Stimulated activated effector memory CD8-positive, alpha-beta T cell treated with anti-CD3 and anti-CD28 coated beads, Interleukin-12 subunit alpha, Interleukin-12 subunit beta, amount 100 ng/mL, for 72 hours (primary cell): ENCODE measurements at regions not wholly inside any gene's neighbourhood (a gene's known extent, or its start where the extent isn't known, plus 50 kb on each side); places are given as distances from the start of the nearest gene placed in this dataset.

Experiments
- ATAC-seq: fragments of 150-1000 bp; cut with Tn5 transposase; 2 replicates; pipeline ENCODE4 v1.10.0; 2021
- DNase-seq, 2 donors: peaks; one replicate each; pipeline ENCODE4 v3.0.0; 2021 to 2022; ENCODE audit warnings: low spot score in 2 of 2
- H3K27ac Mint-ChIP-seq: one replicate; pipeline ENCODE4 v1.8.0; 2022; ENCODE audit warnings: mild to moderate bottlenecking, mixed read lengths
- H3K36me3 Mint-ChIP-seq: one replicate; pipeline ENCODE4 v1.8.0; 2022; ENCODE audit warnings: mild to moderate bottlenecking, mixed read lengths
- H3K4me1 Mint-ChIP-seq: one replicate; pipeline ENCODE4 v1.8.0; 2022; ENCODE audit warnings: mixed read lengths
- H3K4me3 Mint-ChIP-seq: one replicate; pipeline ENCODE4 v1.8.0; 2022; ENCODE audit warnings: mild to moderate bottlenecking, mixed read lengths
- H3K9me3 Mint-ChIP-seq: one replicate; pipeline ENCODE4 v1.8.0; 2022; ENCODE audit warnings: mixed read lengths

DNA sequence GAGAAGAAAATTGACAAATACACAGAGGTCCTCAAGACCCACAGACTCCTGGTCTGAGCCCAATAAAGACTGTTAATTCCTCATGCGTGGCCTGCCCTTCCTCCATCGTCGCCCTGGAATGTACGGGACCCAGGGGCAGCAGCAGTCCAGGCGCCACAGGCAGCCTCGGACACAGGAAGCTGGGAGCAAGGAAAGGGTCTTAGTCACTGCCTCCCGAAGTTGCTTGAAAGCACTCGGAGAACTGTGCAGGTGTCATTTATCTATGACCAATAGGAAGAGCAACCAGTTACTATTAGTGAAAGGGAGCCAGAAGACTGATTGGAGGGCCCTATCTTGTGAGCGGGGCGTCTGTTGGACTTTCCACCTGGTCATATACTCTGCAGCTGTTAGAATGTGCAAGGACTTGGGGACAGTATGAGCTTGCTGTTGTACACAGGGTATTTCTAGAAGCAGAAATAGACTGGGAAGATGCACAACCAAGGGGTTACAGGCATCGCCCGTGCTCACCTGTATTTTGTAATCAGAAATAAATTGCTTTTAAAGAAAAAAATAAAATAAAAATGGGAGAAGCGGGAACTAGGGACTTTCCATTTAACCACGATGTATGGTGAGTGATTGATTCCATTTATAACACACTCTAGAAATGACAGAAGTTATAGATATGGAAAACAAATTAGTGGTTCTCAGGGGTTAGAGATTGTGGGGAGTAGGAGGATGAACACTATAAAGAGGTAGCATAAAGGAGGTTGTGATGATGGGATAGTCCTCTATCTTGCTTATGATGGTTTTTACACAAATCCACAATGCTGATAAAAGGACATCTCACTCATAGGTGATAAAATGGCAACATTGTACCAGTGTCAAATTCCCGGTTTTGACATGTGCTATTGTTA is 244.7 kb downstream of the MRPL39 start:
- no peaks in the 10 kb centered on the region for H3K9me3 Mint-ChIP-seq
- DNase-seq (no peak), ATAC-seq (peak; percentile 68)
- H3K27ac Mint-ChIP-seq, result no peak overlapping the region
- no peaks in the 10 kb centered on the region for H3K4me1 Mint-ChIP-seq
- no peaks in the 10 kb centered on the region for H3K36me3 Mint-ChIP-seq
- H3K4me3 Mint-ChIP-seq, result no peak overlapping the region

- no peaks in the 10 kb centered on the region for H3K36me3 Mint-ChIP-seq
- H3K4me3 Mint-ChIP-seq, result no peak overlapping the region
- no peak overlapping the region for H3K27ac Mint-ChIP-seq
- no peaks in the 10 kb centered on the region for H3K9me3 Mint-ChIP-seq
- DNase-seq (no peak), ATAC-seq (no peak)
- H3K4me1 Mint-ChIP-seq, result no peaks in the 10 kb centered on the region
Observed at GRCh38 chr21:25361765-25362164, 245.5 kb downstream of the MRPL39 start.

GRCh38 chr21:25361097-25361496 is 246.2 kb downstream of the MRPL39 start:
- Mint-ChIP-seq H3K9me3 (no peaks in the 10 kb centered on the region), H3K4me3 (no peak overlapping the region), H3K27ac (no peak overlapping the region), H3K36me3 (no peaks in the 10 kb centered on the region), H3K4me1 (no peaks in the 10 kb centered on the region)
- no peak for ATAC-seq
- no peak for DNase-seq

DNA sequence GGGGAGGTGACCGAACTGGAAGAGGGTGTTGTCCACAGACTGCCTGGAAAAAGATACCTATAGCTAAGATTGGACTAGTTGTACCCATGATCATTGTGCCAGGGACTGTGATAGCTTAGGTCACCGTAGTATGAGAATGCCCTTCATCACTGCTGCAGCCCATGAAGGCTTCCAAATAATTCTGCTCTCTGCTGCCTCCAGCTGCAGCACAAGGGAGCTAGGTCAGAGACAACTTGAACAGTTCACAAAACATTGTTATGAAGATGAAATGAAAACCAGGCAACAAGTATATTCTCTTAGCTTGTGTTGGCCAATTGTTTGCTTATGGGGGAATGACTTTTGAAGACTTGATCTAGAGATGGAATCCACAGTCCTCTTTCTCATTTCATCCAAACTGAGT is 246.7 kb downstream of the MRPL39 start:
- H3K27ac Mint-ChIP-seq, result no peak overlapping the region
- H3K4me3 Mint-ChIP-seq, result no peak overlapping the region
- H3K4me1 Mint-ChIP-seq, result no peaks in the 10 kb centered on the region
- H3K36me3 Mint-ChIP-seq, result no peaks in the 10 kb centered on the region
- ATAC-seq (peak; percentile 59), DNase-seq (no peak)
- H3K9me3 Mint-ChIP-seq, result no peaks in the 10 kb centered on the region

- Mint-ChIP-seq H3K9me3 (no peaks in the 10 kb centered on the region), H3K36me3 (no peaks in the 10 kb centered on the region), H3K27ac (no peak overlapping the region), H3K4me1 (no peaks in the 10 kb centered on the region), H3K4me3 (no peak overlapping the region)
- DNase-seq (no peak), ATAC-seq (no peak)
Observed at GRCh38 chr21:25359724-25360123, 247.6 kb downstream of the MRPL39 start.

- no peaks in the 10 kb centered on the region for H3K4me1 Mint-ChIP-seq
- ATAC-seq, result peak; percentile 58
- H3K27ac Mint-ChIP-seq, result no peak overlapping the region
- no peaks in the 10 kb centered on the region for H3K36me3 Mint-ChIP-seq
- peaks cover 3% of the 10 kb centered on the region for H3K9me3 Mint-ChIP-seq
- H3K4me3 Mint-ChIP-seq, result no peak overlapping the region
- DNase-seq, result peak in 1 of 2 donors; percentile 62
Observed at GRCh38 chr21:25350056-25350455, 257.2 kb downstream of the MRPL39 start.

DNA sequence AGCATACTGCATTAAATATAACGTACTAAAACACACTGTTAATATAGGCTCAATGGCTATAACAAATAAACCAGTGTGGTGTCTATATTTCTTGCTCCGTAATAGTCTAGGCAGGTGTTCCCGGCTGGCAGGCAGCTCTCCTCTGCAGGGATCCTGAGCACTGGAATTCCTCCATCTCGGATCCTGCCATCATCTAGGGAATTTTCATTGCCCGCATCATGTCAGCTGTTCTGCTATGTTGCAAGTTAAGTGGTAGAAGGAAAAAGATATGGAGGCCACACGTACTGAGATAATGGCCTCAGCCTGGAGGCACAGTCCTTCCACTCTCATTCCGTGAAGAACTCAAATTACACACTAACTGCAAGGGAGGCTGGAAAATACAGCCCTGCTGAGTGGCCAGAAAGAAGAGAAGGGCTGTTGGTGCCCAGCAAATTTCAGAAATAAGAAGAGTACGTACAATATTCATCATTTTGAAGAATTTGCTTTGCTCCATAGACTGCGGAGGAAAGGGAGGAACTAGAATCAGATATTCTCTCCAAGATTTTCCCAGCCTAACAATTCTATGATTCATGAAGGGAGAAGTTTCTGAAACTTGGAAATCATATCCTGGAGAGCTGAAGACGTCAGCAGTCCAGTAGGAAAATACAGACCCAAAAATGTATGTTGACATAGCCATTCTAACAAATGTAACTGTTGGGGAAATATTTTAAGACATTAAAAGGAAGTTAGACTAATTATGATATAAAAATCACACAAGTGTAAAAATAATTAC is 263.3 kb downstream of the MRPL39 start:
- peaks cover 3% of the 10 kb centered on the region for H3K9me3 Mint-ChIP-seq
- no peaks in the 10 kb centered on the region for H3K4me1 Mint-ChIP-seq
- DNase-seq (no peak), ATAC-seq (no peak)
- H3K36me3 Mint-ChIP-seq, result no peaks in the 10 kb centered on the region
- no peak overlapping the region for H3K4me3 Mint-ChIP-seq
- no peak overlapping the region for H3K27ac Mint-ChIP-seq

DNA sequence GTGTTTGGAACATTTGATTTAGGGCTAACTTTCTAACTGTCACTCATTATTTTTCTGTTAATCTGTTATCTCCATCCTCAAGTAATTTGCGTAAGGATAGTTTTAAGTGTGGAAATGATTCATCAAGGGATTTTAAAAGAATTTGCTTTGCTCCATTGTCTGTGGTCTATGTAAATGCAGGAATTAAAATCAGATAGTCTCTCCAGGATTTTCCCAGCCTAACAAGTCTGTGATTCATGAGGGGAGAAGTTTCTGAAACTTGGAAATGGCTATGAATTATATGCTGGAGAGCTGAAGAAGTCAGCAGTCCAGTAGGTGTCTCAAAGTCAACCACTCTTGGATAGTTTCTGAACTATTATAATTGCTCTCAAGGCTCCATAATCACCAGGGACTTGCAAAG is 264.5 kb downstream of the MRPL39 start:
- DNase-seq (no peak), ATAC-seq (no peak)
- H3K36me3 Mint-ChIP-seq, result no peaks in the 10 kb centered on the region
- H3K9me3 Mint-ChIP-seq, result no peaks in the 10 kb centered on the region
- no peaks in the 10 kb centered on the region for H3K4me1 Mint-ChIP-seq
- H3K27ac Mint-ChIP-seq, result no peak overlapping the region
- no peak overlapping the region for H3K4me3 Mint-ChIP-seq

- no peaks in the 10 kb centered on the region for H3K36me3 Mint-ChIP-seq
- H3K4me1 Mint-ChIP-seq, result no peaks in the 10 kb centered on the region
- no peak overlapping the region for H3K27ac Mint-ChIP-seq
- DNase-seq (no peak), ATAC-seq (no peak)
- no peak overlapping the region for H3K4me3 Mint-ChIP-seq
- H3K9me3 Mint-ChIP-seq, result no peaks in the 10 kb centered on the region
Observed at GRCh38 chr21:25341981-25342380, 265.3 kb downstream of the MRPL39 start.

DNA sequence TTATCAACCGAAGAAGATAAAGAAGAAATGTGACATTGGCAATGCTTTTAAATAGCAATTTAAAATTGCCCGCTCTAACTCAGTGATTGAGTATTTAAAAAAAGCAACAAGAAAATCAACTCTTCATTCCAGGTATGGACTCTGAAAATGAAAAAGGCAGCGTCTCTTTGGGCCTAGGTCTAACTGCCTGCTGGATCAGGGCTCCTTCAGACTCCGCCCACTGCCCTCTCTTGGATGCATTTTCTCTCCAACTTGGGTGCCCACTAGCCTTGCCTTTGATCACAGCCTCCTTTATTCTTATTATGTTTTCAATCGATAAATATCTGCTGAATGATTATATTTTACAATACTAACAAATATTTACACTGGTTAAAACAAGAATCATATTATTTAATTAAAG is 268.9 kb downstream of the MRPL39 start:
- DNase-seq, result no peak
- Mint-ChIP-seq H3K9me3 (peaks cover 2% of the 10 kb centered on the region), H3K27ac (no peak overlapping the region), H3K36me3 (no peaks in the 10 kb centered on the region), H3K4me1 (no peaks in the 10 kb centered on the region), H3K4me3 (no peak overlapping the region)
- ATAC-seq, result no peak

DNA sequence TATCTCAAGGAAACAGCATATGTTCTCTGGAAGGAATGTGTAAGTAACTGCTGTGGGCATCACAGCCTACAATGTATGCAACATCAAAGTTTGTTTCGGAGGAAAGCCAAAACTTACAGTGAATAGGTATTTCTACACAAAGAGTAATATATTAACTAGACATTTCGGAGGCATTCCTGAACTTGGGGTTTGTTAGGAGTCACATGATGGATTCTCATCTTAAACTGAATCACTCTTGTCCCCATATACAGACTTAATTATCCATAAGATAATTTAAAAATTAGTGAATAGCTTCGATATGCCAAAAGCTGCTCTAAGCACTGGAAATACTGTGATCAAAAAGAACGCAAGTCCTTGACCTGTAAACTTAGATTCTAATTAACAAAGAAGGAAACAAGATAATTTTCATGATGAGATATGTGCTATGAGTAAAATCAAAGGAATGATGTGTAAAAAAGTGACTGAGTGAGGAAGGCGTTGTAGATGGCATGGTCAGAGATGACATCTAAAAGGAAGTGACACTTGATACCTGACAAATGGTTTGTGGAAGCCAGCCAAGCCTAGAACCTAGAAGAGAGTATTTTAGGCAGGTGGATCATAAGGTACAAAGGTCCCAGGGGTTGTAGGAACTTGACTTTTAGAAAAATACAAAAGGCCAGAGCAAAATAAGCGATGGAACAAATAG is 273.1 kb downstream of the MRPL39 start:
- no peak for DNase-seq
- Mint-ChIP-seq H3K4me1 (no peaks in the 10 kb centered on the region), H3K9me3 (peaks cover 2% of the 10 kb centered on the region), H3K27ac (no peak overlapping the region), H3K4me3 (no peak overlapping the region), H3K36me3 (no peaks in the 10 kb centered on the region)
- peak; percentile 16 for ATAC-seq

- no peak for ATAC-seq
- H3K4me3 Mint-ChIP-seq, result no peak overlapping the region
- H3K9me3 Mint-ChIP-seq, result peaks cover 2% of the 10 kb centered on the region
- no peak for DNase-seq
- H3K4me1 Mint-ChIP-seq, result no peaks in the 10 kb centered on the region
- H3K36me3 Mint-ChIP-seq, result no peaks in the 10 kb centered on the region
- H3K27ac Mint-ChIP-seq, result no peak overlapping the region
Observed at GRCh38 chr21:25331286-25331685, 276.0 kb downstream of the MRPL39 start.

DNA sequence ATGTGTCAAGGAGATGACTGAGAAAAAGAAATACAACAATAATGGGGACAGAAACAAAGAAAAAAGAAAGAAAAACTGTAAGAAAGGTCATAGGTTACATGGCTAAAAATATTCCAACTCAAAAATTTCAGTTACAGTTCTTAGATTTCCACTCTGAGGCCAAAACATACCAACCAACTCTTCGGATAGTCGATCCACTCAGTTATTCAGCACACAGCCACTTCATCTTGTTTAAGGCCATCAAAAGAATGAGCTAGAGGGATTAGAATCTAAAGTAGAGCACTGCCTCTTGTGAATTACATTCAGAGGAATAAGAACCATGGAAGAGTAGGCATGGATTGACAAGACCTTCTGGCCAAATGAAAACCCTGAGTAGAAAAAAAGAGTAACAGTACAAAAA is 277.0 kb downstream of the MRPL39 start:
- Mint-ChIP-seq H3K9me3 (peaks cover 2% of the 10 kb centered on the region), H3K27ac (no peak overlapping the region), H3K4me3 (no peak overlapping the region), H3K36me3 (no peaks in the 10 kb centered on the region), H3K4me1 (no peaks in the 10 kb centered on the region)
- DNase-seq (no peak), ATAC-seq (no peak)

DNA sequence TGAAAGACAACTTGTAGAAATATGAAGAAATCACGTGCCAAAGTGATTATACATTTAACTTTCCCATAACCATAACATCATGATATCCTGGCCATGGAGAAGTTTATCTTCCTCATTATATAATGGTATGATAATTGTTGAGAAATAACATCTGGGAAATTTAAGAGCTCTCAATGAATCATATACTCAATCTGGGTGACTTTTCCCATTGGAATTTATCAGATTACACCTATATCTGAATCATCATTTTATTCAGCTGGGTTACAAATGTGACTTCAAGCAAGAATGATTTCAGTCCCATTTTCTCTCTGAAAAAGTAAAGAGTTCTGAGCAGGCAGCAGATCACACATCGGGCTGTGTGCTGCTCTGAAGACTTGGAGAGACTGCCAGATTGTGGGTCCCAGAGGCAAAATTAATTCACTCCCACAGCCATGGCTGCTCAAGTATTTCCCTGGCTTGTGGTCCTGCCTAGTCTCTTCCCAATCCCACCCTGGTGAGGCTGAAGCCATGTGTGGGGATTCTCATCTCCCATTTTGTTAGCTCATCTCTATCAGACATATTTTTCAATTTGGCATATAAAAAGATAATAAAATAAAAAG is 278.0 kb downstream of the MRPL39 start:
- H3K27ac Mint-ChIP-seq, result no peak overlapping the region
- H3K9me3 Mint-ChIP-seq, result peaks cover 2% of the 10 kb centered on the region
- no peak for ATAC-seq
- no peaks in the 10 kb centered on the region for H3K4me1 Mint-ChIP-seq
- H3K4me3 Mint-ChIP-seq, result no peak overlapping the region
- DNase-seq, result no peak
- H3K36me3 Mint-ChIP-seq, result no peaks in the 10 kb centered on the region

DNA sequence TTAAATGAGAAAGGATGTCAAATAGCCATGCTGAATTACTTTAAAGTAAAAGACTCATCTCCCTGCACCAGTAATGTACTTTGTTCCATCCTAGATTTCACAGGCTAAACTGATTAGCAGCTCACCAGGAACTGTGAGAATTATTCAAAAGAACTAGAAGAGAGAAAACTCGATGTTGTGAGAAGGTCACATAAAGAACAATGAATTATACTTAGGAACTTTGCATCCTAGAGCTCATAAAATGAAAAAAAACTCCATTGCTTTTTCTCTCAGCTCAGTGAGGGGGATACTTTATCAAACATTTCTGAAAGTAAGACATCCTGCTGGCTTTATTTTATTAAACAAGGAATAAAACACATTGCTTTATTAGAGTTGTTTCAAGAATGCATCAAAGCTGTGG is 278.5 kb downstream of the MRPL39 start:
- no peak for ATAC-seq
- no peak overlapping the region for H3K4me3 Mint-ChIP-seq
- no peaks in the 10 kb centered on the region for H3K4me1 Mint-ChIP-seq
- no peaks in the 10 kb centered on the region for H3K9me3 Mint-ChIP-seq
- DNase-seq, result no peak
- no peak overlapping the region for H3K27ac Mint-ChIP-seq
- no peaks in the 10 kb centered on the region for H3K36me3 Mint-ChIP-seq
